ENCODE measurements at regions not wholly inside any gene's neighbourhood (a gene's known extent, or its start where the extent isn't known, plus 50 kb on each side); places are given as distances from the start of the nearest gene placed in this dataset.

DNA sequence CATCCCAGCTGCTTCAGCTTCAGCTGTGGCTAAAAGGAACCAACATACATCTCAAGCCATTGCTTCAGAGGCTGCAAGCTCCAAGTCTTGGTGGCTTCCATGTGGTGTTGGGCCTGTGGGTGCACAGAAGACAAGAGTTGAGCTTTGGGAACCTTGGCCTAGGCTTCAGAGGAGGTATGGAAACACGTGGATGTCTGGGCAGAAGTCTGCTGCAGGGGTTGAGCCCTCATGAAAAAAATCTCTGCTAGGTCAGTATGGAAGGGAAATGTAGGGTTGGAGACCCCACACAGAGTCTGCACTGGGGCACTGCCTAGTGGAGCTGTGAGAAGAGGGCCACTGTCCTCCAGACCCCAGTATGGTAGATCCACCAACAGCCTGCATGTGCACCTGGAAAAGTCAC lies 279.3 kb downstream of the MZT1 start:
- H3K27ac ChIP-seq (ENCODE audit: low read depth in 2 of 2, low read length in 2 of 2) = no peak overlapping the region
- intact Hi-C loops (cut with DNase I) = no loop called here
- H3K9me3 ChIP-seq (ENCODE audit: control insufficient read depth in 2 of 3, insufficient read depth in 1 of 3, low read length in 3 of 3) = no peaks in the 10 kb centered on the region
- H3K4me3 ChIP-seq (ENCODE audit: low read length in 3 of 3) = no peak overlapping the region
- no peak overlapping the region for H3K9ac ChIP-seq (ENCODE audit: low read length in 3 of 3)
- no peaks in the 10 kb centered on the region for H3K4me1 ChIP-seq (ENCODE audit: control insufficient read depth in 2 of 3, insufficient read depth in 2 of 3, low read depth in 1 of 3, low read length in 3 of 3)
- no peak for TF ChIP-seq CTCF (IDR thresholded peaks at IDR 0.05; ENCODE audit: borderline replicate concordance, extremely low read depth, insufficient read depth)
- H3K27me3 ChIP-seq (ENCODE audit: control insufficient read depth, insufficient read depth, low read length) = no peaks in the 10 kb centered on the region
- no peak for DNase-seq
- no peaks in the 10 kb centered on the region for H3K36me3 ChIP-seq (ENCODE audit: control insufficient read depth in 2 of 3, insufficient read depth in 3 of 3, low read length in 3 of 3)
- FAIRE-seq = no peak

- no peak for TF ChIP-seq CTCF (IDR thresholded peaks at IDR 0.05; ENCODE audit: borderline replicate concordance, extremely low read depth, insufficient read depth)
- intact Hi-C loops (cut with DNase I) = no loop called here
- Histone ChIP-seq H3K4me3 (ENCODE audit: low read length in 3 of 3) (no peak overlapping the region), H3K4me1 (ENCODE audit: control insufficient read depth in 2 of 3, insufficient read depth in 2 of 3, low read depth in 1 of 3, low read length in 3 of 3) (no peaks in the 10 kb centered on the region), H3K36me3 (ENCODE audit: control insufficient read depth in 2 of 3, insufficient read depth in 3 of 3, low read length in 3 of 3) (no peaks in the 10 kb centered on the region), H3K27ac (ENCODE audit: low read depth in 2 of 2, low read length in 2 of 2) (no peak overlapping the region), H3K27me3 (ENCODE audit: control insufficient read depth, insufficient read depth, low read length) (no peaks in the 10 kb centered on the region), H3K9ac (ENCODE audit: low read length in 3 of 3) (no peak overlapping the region), H3K9me3 (ENCODE audit: control insufficient read depth in 2 of 3, insufficient read depth in 1 of 3, low read length in 3 of 3) (no peaks in the 10 kb centered on the region)
- FAIRE-seq = no peak
- no peak for DNase-seq
Measured at GRCh38 chr13:72444999-72445398, 282.4 kb downstream of the MZT1 start.

- TF ChIP-seq CTCF (IDR thresholded peaks at IDR 0.05; ENCODE audit: borderline replicate concordance, extremely low read depth, insufficient read depth) = no peak
- intact Hi-C loops (cut with DNase I) = no loop called here
- Histone ChIP-seq H3K27me3 (ENCODE audit: control insufficient read depth, insufficient read depth, low read length) (no peaks in the 10 kb centered on the region), H3K4me1 (ENCODE audit: control insufficient read depth in 2 of 3, insufficient read depth in 2 of 3, low read depth in 1 of 3, low read length in 3 of 3) (no peaks in the 10 kb centered on the region), H3K4me3 (ENCODE audit: low read length in 3 of 3) (no peak overlapping the region), H3K9ac (ENCODE audit: low read length in 3 of 3) (no peak overlapping the region), H3K27ac (ENCODE audit: low read depth in 2 of 2, low read length in 2 of 2) (no peak overlapping the region), H3K9me3 (ENCODE audit: control insufficient read depth in 2 of 3, insufficient read depth in 1 of 3, low read length in 3 of 3) (no peaks in the 10 kb centered on the region), H3K36me3 (ENCODE audit: control insufficient read depth in 2 of 3, insufficient read depth in 3 of 3, low read length in 3 of 3) (no peaks in the 10 kb centered on the region)
- DNase-seq = no peak
- FAIRE-seq = no peak
Measured at GRCh38 chr13:72437458-72437857, 290.0 kb downstream of the MZT1 start.

DNA sequence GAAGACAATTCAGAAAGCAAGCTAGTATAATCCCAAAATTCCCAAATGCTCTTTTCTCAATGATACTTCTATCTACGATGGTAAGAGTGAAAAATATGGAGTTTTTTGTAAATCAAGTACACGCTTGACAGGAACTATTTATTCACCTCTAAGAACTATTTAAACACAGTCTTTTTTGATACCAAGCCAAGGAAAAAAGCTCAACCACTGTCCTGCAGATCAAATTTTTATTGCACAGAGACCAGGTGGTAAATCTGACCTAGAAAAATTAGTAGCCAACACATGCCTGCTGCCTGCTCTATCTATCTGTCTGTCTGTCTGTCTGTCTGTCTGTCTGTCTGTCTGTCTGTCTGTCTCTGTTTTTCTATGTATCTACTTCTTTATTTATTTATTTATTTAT lies 292.2 kb downstream of the MZT1 start:
- FAIRE-seq (no peak), DNase-seq (no peak)
- intact Hi-C loops (cut with DNase I) = no loop called here

More for the DNA sequence above, 292.2 kb downstream of the MZT1 start:
- no peak overlapping the region for H3K9ac ChIP-seq (ENCODE audit: low read length in 3 of 3)
- H3K4me3 ChIP-seq (ENCODE audit: low read length in 3 of 3) = no peak overlapping the region
- H3K27me3 ChIP-seq (ENCODE audit: control insufficient read depth, insufficient read depth, low read length) = no peaks in the 10 kb centered on the region
- H3K9me3 ChIP-seq (ENCODE audit: control insufficient read depth in 2 of 3, insufficient read depth in 1 of 3, low read length in 3 of 3) = no peaks in the 10 kb centered on the region
- H3K36me3 ChIP-seq (ENCODE audit: control insufficient read depth in 2 of 3, insufficient read depth in 3 of 3, low read length in 3 of 3) = no peaks in the 10 kb centered on the region
- H3K27ac ChIP-seq (ENCODE audit: low read depth in 2 of 2, low read length in 2 of 2) = no peak overlapping the region
- no peaks in the 10 kb centered on the region for H3K4me1 ChIP-seq (ENCODE audit: control insufficient read depth in 2 of 3, insufficient read depth in 2 of 3, low read depth in 1 of 3, low read length in 3 of 3)
- no peak for TF ChIP-seq CTCF (IDR thresholded peaks at IDR 0.05; ENCODE audit: borderline replicate concordance, extremely low read depth, insufficient read depth)

Data from kidney (tissue), 13 donors.